NCI-H1092 (cell line): ENCODE measurements at regions not wholly inside any gene's neighbourhood (a gene's known extent, or its start where the extent isn't known, plus 50 kb on each side); places are given as distances from the start of the nearest gene placed in this dataset.
A peak's percentile ranks its signal among the peaks of the same experiment; 100 is the strongest.

ENCODE experiments used
- DNase-seq: peaks from one replicate; lab custom pipeline; 2025; lab: John Stamatoyannopoulos, UW

- DNase-seq = no peak
These were observed 152.9 kb downstream of the EFNB2 start for GRCh38 chr13:106382534-106382933.

- no peak for DNase-seq
These were observed 154.4 kb downstream of the EFNB2 start for GRCh38 chr13:106381091-106381490.

GRCh38 chr13:106377931-106378662, 157.4 kb downstream of the EFNB2 start:
- no peak for DNase-seq

- no peak for DNase-seq
These were observed 158.1 kb downstream of the EFNB2 start for GRCh38 chr13:106377341-106377740.

- peak; percentile 10 for DNase-seq
These were observed 158.9 kb downstream of the EFNB2 start for GRCh38 chr13:106376401-106377112.

- no peak for DNase-seq
These were observed 160.4 kb downstream of the EFNB2 start for GRCh38 chr13:106375085-106375484.

- no peak for DNase-seq
These were observed 160.8 kb downstream of the EFNB2 start for GRCh38 chr13:106374631-106375030.

GRCh38 chr13:106373989-106374572, 161.4 kb downstream of the EFNB2 start:
- DNase-seq = no peak

- peak; percentile 54 for DNase-seq
These were observed 162.0 kb downstream of the EFNB2 start for GRCh38 chr13:106373304-106373988.

GRCh38 chr13:106372199-106373155, 163.0 kb downstream of the EFNB2 start:
- DNase-seq = no peak

GRCh38 chr13:106371024-106371423, 164.4 kb downstream of the EFNB2 start:
- no peak for DNase-seq

GRCh38 chr13:106369858-106370257, 165.6 kb downstream of the EFNB2 start:
- no peak for DNase-seq

- DNase-seq = no peak
These were observed 166.4 kb downstream of the EFNB2 start for GRCh38 chr13:106369091-106369490.

- no peak for DNase-seq
These were observed 168.0 kb downstream of the EFNB2 start for GRCh38 chr13:106367361-106367971.

GRCh38 chr13:106362707-106363106, 172.8 kb downstream of the EFNB2 start:
- DNase-seq = no peak

GRCh38 chr13:106361621-106362020, 173.8 kb downstream of the EFNB2 start:
- no peak for DNase-seq

GRCh38 chr13:106357198-106357597, 178.3 kb downstream of the EFNB2 start:
- no peak for DNase-seq

- no peak for DNase-seq
These were observed 179.6 kb downstream of the EFNB2 start for GRCh38 chr13:106355866-106356265.

GRCh38 chr13:106354961-106355360, 180.5 kb downstream of the EFNB2 start:
- DNase-seq = no peak

GRCh38 chr13:106352850-106353249, 182.6 kb downstream of the EFNB2 start:
- DNase-seq = no peak

GRCh38 chr13:106351251-106351650, 184.2 kb downstream of the EFNB2 start:
- no peak for DNase-seq
